ENCODE measurements at regions not wholly inside any gene's neighbourhood (a gene's known extent, or its start where the extent isn't known, plus 50 kb on each side); places are given as distances from the start of the nearest gene placed in this dataset.

- TF ChIP-seq TAF1 (IDR thresholded peaks at IDR 0.05; ENCODE audit: borderline replicate concordance, low read depth, low read length) (no peak), POLR2AphosphoS5 (IDR thresholded peaks at IDR 0.05; ENCODE audit: low read depth, low read length) (no peak), POLR2A (IDR thresholded peaks at IDR 0.05; ENCODE audit: low read depth, low read length) (no peak)
- no peak for DNase-seq (ENCODE audit: insufficient read length)
- no peak for FAIRE-seq
These were observed 90.1 kb upstream of the SLC12A2 start for GRCh38 chr5:127993476-127993875.

GRCh38 chr5:127994087-127994660, 89.4 kb upstream of the SLC12A2 start:
- DNase-seq (ENCODE audit: insufficient read length): no peak
- no peak for FAIRE-seq
- TF ChIP-seq TAF1 (IDR thresholded peaks at IDR 0.05; ENCODE audit: borderline replicate concordance, low read depth, low read length): no peak
- TF ChIP-seq POLR2A (IDR thresholded peaks at IDR 0.05; ENCODE audit: low read depth, low read length): no peak
- no peak for TF ChIP-seq POLR2AphosphoS5 (IDR thresholded peaks at IDR 0.05; ENCODE audit: low read depth, low read length)

GRCh38 chr5:127995556-127995955, 88.0 kb upstream of the SLC12A2 start:
- DNase-seq (ENCODE audit: insufficient read length) (no peak), FAIRE-seq (no peak)

GRCh38 chr5:127997201-127997704, 86.3 kb upstream of the SLC12A2 start:
- TF ChIP-seq TAF1 (IDR thresholded peaks at IDR 0.05; ENCODE audit: borderline replicate concordance, low read depth, low read length) (no peak), POLR2AphosphoS5 (IDR thresholded peaks at IDR 0.05; ENCODE audit: low read depth, low read length) (no peak), POLR2A (IDR thresholded peaks at IDR 0.05; ENCODE audit: low read depth, low read length) (no peak)
- DNase-seq (ENCODE audit: insufficient read length) (no peak), FAIRE-seq (no peak)

More at GRCh38 chr5:127995556-127995955, 88.0 kb upstream of the SLC12A2 start:
- TF ChIP-seq POLR2AphosphoS5 (IDR thresholded peaks at IDR 0.05; ENCODE audit: low read depth, low read length) (no peak), POLR2A (IDR thresholded peaks at IDR 0.05; ENCODE audit: low read depth, low read length) (no peak), TAF1 (IDR thresholded peaks at IDR 0.05; ENCODE audit: borderline replicate concordance, low read depth, low read length) (no peak)

- no peak for DNase-seq (ENCODE audit: insufficient read length)
- no peak for TF ChIP-seq POLR2A (IDR thresholded peaks at IDR 0.05; ENCODE audit: low read depth, low read length)
- TF ChIP-seq POLR2AphosphoS5 (IDR thresholded peaks at IDR 0.05; ENCODE audit: low read depth, low read length): no peak
- no peak for TF ChIP-seq TAF1 (IDR thresholded peaks at IDR 0.05; ENCODE audit: borderline replicate concordance, low read depth, low read length)
- no peak for FAIRE-seq
These were observed 84.5 kb upstream of the SLC12A2 start for GRCh38 chr5:127998950-127999615.

- DNase-seq (ENCODE audit: insufficient read length) (no peak), FAIRE-seq (peak; percentile 21)
- TF ChIP-seq POLR2AphosphoS5 (IDR thresholded peaks at IDR 0.05; ENCODE audit: low read depth, low read length): no peak
- TF ChIP-seq TAF1 (IDR thresholded peaks at IDR 0.05; ENCODE audit: borderline replicate concordance, low read depth, low read length): no peak
- no peak for TF ChIP-seq POLR2A (IDR thresholded peaks at IDR 0.05; ENCODE audit: low read depth, low read length)
These were observed 83.7 kb upstream of the SLC12A2 start for GRCh38 chr5:127999909-128000308.

GRCh38 chr5:128002425-128002824, 81.1 kb upstream of the SLC12A2 start:
- FAIRE-seq (no peak), DNase-seq (ENCODE audit: insufficient read length) (no peak)
- TF ChIP-seq POLR2A (IDR thresholded peaks at IDR 0.05; ENCODE audit: low read depth, low read length): no peak
- no peak for TF ChIP-seq POLR2AphosphoS5 (IDR thresholded peaks at IDR 0.05; ENCODE audit: low read depth, low read length)
- no peak for TF ChIP-seq TAF1 (IDR thresholded peaks at IDR 0.05; ENCODE audit: borderline replicate concordance, low read depth, low read length)

- DNase-seq (ENCODE audit: insufficient read length): no peak
- no peak for TF ChIP-seq POLR2AphosphoS5 (IDR thresholded peaks at IDR 0.05; ENCODE audit: low read depth, low read length)
- no peak for TF ChIP-seq POLR2A (IDR thresholded peaks at IDR 0.05; ENCODE audit: low read depth, low read length)
- TF ChIP-seq TAF1 (IDR thresholded peaks at IDR 0.05; ENCODE audit: borderline replicate concordance, low read depth, low read length): no peak
- no peak for FAIRE-seq
These were observed 75.6 kb upstream of the SLC12A2 start for GRCh38 chr5:128007939-128008338.

GRCh38 chr5:128009403-128009802, 74.2 kb upstream of the SLC12A2 start:
- FAIRE-seq (no peak), DNase-seq (ENCODE audit: insufficient read length) (no peak)
- TF ChIP-seq POLR2A (IDR thresholded peaks at IDR 0.05; ENCODE audit: low read depth, low read length): no peak
- TF ChIP-seq POLR2AphosphoS5 (IDR thresholded peaks at IDR 0.05; ENCODE audit: low read depth, low read length): no peak
- TF ChIP-seq TAF1 (IDR thresholded peaks at IDR 0.05; ENCODE audit: borderline replicate concordance, low read depth, low read length): no peak

GRCh38 chr5:128011339-128011738, 72.2 kb upstream of the SLC12A2 start:
- TF ChIP-seq TAF1 (IDR thresholded peaks at IDR 0.05; ENCODE audit: borderline replicate concordance, low read depth, low read length): no peak
- TF ChIP-seq POLR2AphosphoS5 (IDR thresholded peaks at IDR 0.05; ENCODE audit: low read depth, low read length): no peak
- FAIRE-seq: no peak
- DNase-seq (ENCODE audit: insufficient read length): no peak

GRCh38 chr5:128014578-128014977, 69.0 kb upstream of the SLC12A2 start:
- DNase-seq (ENCODE audit: insufficient read length): no peak
- FAIRE-seq: no peak

GRCh38 chr5:128015478-128015877, 68.1 kb upstream of the SLC12A2 start:
- DNase-seq (ENCODE audit: insufficient read length): no peak
- TF ChIP-seq POLR2AphosphoS5 (IDR thresholded peaks at IDR 0.05; ENCODE audit: low read depth, low read length) (no peak), POLR2A (IDR thresholded peaks at IDR 0.05; ENCODE audit: low read depth, low read length) (no peak), TAF1 (IDR thresholded peaks at IDR 0.05; ENCODE audit: borderline replicate concordance, low read depth, low read length) (no peak)
- no peak for FAIRE-seq

More at GRCh38 chr5:128014578-128014977, 69.0 kb upstream of the SLC12A2 start:
- TF ChIP-seq POLR2A (IDR thresholded peaks at IDR 0.05; ENCODE audit: low read depth, low read length): no peak

Data from GM12892 (cell line).